Inflammatory macrophage (primary cell): ENCODE measurements at regions not wholly inside any gene's neighbourhood (a gene's known extent, or its start where the extent isn't known, plus 50 kb on each side); places are given as distances from the start of the nearest gene placed in this dataset.

Source experiments
- DNase-seq, 2 donors: peaks; one replicate each; pipeline ENCODE4 v3.0.0-alpha.2; 2020 to 2022

DNA sequence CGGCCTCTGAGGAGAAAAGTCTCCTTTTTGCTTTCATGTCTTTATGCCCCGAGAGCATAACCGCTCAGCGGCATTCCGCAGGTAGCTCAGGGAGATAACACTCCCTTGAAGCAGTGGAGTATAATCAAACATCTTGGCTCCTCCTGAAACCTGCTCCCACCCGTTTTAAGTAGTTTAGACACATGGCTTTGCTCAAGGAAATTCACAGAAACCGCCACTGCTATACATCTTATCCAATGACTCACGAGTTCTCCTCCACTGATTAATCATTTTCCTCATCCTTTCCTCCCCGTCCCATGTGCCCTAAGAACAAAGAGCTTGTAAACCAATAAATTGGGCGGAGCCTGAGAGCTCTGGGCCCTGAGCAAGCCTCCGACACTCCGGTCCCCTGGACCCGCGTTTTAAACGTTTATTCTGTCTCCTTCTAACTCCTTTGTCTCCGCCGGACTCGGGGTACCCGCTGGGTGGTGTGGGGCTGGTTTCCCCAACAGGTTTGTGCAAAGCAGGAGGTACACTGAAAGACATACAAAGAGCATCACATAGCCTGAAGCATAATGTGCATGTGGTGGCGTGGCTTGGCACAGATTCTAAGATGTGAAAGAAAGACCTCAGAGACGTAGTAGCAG is 401.2 kb downstream of the TLL1 start:
- no peak for DNase-seq

DNA sequence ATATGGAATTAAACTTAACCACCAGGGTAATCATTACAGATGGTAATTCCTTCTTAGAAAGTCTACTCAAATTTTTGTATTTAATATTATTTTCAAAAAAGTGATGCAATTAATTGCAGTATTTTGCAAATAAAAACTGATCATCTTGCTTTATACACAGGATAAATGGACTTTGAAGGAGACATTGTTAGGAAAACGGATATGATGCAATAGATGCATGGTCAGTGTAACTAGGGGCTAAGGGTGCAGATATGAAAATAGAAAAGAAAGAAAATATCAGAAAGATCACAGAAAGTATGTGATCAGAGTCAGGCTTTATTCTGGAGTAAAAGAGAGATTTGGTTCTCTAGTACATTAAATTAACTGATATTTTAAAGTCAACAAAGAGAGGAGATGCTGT is 401.7 kb downstream of the TLL1 start:
- no peak for DNase-seq

DNA sequence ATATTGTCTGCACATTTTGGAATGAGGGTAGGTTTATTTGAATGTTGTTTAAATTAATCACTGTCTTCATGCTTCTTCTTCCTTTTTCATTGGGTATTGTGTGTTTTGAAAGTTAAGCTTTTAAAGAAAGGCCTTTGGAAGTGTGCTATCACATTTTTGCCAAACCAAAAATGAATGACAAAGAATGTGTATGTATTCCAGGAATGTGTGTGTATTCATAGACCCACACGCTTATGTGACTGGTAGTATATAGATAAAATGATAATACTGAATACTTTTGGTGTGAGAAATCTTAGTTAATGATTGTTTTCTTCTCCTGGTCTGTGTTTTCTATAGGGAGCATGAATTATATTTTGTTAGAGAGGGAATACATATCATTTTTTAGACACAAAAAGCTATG is 404.4 kb downstream of the TLL1 start:
- DNase-seq: no peak

DNA sequence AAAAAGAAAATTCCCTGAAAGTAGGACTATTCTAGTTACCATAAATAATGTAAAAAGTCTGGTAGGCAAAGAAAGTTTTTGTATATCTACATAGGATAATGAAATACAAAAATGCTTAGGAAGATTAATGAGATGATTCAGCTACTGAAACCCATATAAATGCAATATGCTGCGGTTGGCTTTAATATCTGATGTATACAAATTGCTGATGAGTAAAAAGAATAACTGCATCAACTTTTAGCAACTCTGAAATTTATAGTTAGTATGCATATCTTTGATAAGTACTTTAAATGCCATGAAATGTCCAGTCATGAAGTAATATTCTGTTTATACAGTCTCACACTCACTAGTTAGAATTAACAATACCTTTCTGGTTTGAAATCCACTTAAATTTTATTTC is 404.8 kb downstream of the TLL1 start:
- DNase-seq: no peak

DNA sequence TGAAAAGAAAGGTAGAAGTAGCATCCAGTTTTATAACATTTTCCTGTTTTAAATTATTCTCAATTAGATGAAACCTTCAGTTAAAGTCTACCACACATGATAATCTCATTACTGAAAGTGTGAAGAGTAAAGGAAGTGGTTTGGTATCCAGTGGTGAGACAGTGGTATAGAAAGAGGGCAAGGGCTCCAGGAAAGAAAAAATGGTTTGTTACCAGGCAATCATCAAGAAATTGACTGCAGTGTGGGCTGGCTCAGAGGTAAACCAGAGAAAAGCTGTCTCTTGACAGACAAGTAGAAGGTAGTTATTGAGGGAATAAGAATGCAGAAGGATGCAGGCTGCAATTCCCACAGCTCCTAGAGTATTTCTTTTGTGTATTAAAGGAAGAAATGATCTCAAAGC is 406.2 kb downstream of the TLL1 start:
- DNase-seq: no peak

DNA sequence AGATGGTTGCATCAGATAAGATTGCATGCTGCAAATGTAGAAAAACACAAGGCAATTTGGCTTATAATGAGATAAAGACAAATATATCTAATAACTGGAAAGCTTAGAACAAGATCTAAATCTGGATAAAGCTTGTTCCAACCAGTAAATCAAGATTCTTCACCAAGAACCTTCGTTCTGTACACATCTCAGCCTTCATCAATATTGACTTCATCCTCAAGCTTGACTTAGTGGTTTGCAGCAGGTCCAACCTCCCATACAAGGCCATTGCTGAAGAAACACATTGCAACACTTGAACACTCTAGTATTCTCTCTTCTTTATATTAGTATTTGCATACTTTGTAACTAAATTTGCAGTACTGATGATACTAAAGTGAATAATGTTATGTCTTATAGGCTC is 407.6 kb downstream of the TLL1 start:
- no peak for DNase-seq

DNA sequence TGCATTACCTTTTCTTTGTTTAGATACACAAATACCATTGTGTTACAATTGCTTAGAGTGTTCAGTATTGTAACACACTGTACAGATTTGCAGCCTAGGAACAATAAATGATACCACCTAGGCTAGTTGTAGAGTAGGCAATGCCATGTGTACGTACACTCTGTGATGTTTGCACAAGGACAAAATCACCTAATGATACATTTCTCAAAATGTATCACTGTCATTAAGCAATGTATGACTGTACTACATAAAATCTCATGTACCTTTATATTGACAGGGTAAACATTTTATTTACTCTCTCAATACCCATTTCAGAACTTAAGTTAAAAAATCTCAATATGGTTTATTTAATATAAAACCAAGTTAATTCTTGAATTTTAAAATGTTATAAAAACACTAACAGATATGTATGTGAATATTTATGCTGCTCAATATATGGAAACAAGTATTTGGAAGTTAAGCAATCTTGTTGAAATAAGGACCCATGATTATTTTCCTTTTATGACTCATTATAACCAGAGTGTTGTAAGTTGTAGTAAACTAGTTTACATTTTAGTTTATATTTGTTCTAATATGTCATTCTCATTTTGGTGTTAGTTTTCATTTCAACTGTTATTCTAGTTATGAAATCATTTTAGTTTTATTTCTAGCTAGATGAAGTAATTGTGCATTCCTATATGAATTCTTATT is 409.2 kb downstream of the TLL1 start:
- DNase-seq: no peak

DNA sequence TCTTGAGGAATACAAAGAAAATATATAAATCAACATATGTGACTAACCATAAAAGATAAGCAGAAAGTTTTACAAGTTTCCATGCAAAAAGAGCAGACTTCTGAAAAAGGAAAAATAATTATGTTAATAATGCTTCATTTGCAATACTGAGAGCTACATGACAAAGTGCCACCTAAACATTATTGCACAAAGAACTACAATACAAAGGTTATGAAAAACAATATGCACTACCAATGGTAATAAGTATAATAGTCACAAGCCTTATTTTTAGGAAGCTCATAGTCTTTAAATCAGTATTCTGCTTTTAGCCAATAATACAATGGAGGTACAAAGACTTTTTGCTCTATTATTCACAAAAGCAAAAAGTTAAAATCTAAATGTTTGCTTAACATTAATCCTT is 411.2 kb downstream of the TLL1 start:
- no peak for DNase-seq

DNA sequence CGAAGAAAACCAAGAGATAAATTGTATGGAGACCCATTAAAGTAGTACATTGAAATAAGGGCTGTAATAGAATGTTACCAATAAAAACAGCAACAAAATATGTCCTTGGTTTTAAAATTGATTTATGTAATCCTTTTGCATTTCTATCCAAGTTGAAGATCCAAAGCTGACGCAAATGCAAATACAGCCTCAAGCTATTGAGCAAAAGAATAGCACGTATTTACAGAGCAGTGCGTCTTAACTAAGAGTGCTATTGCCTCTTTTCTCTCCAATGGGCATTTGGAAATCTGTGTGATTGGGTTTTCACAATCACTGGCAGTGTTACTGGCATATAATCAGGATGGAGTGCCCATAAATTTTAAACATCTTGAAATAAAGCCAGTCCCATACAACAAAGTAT is 417.4 kb downstream of the TLL1 start:
- no peak for DNase-seq

DNA sequence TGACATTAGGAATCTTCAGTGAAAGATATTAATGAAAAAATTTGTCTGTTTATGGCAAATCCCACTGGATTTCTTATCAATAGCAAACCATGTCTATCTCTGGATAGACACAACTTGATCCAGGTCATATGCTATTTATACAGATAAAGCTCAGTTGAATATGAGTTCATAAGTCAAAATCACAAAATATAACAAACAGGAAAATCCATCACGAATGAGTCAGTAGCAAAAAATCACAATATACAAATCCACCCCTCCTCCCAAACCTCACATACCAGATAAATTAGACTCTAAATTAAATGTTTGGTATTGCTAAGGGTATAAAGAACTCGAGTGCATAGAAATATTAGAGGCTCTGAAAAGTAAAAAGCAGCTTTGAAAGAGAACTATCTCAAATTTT is 420.5 kb downstream of the TLL1 start:
- DNase-seq: no peak

DNA sequence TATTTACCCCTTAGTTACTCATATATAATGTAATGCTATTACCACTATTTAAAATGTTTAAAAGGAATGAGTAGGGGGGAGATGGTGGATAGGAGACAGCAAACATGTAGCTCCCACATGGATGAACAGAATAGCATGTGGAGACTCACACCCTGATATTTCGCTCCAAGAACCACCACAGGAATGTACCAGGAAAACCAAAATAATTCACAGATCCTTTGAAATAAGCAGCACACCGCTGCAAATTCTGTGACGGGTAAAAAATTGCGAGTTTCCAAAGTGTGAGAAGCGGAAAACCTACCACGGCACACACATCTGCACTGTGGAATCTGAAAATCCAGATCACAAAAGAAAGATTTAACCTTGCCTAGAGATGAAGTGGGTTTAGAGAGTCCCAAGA is 428.2 kb downstream of the TLL1 start:
- DNase-seq: no peak

DNA sequence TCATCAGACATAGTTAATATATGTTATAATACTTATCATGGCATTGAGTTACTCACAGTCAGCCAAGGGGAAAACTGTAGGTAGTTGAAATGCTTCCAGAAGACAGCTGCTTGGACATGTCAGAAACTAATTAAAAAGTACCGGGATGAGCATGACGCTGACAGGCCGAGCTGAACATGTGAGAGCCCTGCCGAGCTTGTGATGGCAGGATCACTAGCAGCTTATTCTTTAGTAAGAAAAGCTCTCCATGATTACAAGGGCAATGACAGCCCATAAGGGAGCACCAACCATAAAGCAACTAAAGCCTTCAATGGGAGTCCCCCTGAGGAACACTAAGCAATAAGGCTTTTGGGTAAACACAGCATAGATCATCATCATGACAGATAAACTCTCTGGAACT is 435.6 kb downstream of the TLL1 start:
- no peak for DNase-seq

DNA sequence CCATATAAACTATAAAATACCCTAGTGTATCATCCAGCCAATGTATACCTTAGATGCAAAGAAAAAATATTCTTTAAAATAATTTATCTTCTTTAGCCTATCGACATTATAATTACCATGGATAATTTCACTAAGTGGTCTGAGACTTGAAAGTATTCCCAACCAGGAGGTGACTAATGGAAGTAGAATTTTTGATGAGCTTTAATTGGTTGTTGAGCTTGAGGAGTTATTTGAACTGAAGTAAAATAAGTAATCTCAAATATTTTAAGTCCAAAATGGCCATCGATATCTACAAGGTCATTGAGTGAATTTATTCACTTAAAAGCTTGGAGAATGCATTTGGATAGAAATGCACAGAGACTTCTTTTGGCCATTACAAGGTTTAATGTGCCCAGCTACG is 436.2 kb downstream of the TLL1 start:
- DNase-seq: no peak

DNA sequence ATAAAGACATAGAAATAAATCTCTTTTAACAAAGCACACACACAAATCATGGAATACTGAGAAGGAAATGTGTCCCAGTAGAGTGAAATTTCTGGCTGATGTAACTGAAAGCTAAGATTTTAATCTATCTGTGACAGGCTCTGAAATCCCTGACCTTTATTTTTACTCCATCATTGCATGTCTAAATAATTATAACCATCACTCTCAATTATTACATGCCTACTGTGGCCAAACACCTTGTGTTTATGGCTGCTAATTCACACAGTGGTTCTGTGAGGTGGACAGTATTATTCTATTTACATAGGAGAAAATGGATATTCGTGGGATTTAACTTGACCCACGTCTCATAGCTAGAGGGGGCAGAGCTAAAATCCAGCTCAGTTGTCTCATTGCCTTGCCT is 438.1 kb downstream of the TLL1 start:
- no peak for DNase-seq

DNA sequence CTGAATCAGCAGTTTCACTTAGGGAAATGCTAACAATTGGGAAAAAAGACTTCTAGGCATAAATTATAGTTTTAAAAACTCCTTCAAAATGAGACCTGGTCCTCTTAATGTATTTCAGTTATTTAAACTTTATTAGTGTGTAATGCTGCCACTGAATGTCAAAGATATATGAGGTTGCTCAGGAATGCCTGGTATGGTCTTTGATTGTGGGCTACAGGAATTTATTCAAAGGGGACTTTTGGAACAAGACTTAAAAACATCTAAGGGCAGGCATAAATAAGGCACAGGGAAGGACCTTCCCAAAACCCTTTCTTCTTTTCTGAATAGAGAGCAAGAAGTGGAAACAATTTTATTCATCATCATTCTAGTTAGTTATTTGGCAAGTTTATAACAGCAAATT is 439.1 kb downstream of the TLL1 start:
- no peak for DNase-seq

DNA sequence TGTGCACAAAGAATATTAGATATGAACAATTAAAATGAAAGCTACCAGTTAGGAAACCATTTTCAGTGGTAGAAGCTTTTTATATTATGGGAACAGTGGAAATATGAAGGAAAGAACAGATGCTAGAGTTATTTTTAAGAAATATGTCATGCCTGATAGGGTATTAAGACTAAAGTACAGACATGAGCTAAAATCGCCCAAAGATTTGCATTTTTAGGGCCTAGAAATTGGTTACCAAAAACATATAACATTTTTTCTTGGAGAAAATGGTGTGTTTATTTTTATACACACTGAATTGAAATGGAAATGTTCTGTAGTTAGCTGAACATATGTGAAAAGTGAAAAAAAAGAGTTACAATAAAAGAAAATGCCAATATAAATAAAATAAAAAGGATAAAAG is 441.9 kb downstream of the TLL1 start:
- no peak for DNase-seq

DNA sequence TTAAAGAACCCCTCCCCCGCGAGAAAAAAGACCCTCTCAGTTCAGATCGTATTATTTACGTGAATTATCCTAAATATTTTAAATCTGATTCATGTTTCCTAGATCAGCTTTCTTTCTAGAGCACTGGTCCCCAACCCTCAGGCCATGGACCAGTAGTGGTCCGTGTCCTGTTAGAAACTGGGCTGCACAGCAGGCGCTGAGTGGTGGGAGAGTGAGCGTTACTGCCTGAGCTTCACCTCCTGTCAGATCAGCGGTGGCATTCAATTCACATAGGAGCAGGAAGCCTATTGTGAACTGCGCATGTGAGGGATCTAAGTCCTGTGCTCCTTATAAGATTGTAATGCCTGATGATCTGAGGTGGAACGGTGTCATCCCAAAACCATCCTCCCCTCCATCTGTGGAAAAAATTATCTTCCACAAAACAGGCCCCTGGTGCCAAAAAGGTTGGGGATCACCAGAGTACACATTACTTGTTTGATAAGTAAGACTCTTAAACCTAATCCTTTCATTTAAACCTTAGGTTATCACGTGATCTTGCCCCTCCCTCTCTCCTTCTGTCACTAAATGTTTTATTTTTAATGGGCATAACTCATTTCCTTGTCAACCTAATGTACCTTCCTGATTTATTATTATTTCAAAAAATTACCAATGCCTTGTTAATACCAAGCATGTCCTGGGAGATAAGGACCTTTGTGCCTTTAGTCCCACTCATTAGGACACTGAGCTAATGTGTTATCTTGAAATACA is 442.9 kb downstream of the TLL1 start:
- no peak for DNase-seq

DNA sequence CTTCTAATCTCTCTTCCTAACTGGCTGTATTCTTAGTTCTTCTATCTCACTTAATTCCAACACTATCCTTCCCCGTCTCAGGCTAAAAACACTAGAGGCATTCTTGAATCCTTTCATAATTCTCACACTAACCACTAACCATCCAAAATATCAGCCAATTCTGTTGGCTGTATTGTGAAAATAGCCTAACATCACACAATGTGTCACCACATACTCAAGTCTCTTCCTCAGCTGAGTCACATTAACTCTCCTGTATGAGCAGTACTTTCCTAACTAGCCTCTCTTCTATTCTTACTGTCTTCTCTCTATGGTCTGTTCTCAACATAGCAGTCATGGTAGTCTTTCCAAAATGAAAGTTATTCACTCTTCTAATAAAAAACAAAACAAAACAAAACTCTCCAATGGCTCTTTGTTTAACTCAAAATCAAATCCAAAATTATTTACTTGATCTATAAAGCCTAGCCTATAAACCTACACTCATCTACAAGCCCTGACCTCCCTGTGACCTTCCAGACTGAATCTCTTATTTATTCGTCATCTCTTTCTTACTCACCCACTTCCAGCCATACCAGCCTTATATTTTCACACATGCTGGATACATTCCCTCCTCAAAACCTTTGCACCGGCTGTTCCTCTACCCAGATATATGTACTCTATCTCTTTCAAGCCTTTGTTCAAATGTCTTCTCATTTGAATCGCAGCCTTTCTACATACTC is 445.9 kb downstream of the TLL1 start:
- DNase-seq: no peak

DNA sequence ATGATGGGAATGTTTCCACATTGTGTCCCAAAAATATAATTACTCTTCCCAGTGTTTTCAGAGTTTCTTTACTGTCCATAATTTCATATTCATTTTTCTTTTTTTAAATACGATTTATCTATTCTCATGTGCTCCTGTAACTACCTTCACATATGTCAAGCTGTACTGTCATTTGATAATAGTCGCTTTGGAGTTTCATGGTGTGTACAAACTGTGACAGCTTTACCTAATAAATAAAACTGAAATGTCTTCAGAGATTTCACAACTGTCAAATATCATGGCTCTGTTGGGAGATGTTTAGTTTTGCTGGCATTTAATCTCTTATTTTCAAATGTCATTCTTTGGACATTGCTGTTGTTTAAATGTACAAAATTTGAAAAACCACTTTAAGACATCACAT is 450.2 kb downstream of the TLL1 start:
- no peak for DNase-seq

DNA sequence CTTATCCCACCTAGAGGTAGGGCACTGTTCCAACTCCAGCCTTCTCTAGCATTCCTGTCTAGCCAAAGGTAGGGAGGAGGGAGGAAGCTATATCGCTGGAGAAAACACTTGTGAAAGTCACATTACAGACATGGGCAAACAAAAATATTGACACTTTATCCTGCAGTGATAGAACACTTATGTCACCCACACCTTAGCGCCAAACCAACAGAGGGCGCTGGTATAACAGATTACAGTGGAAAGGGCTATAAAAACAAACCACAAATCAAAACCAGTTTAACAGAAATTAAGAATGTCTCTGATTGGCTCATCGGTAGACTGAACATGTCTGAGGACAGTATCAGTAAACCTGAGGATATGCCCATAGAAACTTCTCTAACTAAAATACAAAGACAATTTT is 451.3 kb downstream of the TLL1 start:
- peak in 1 of 2 donors; percentile 1 for DNase-seq

DNA sequence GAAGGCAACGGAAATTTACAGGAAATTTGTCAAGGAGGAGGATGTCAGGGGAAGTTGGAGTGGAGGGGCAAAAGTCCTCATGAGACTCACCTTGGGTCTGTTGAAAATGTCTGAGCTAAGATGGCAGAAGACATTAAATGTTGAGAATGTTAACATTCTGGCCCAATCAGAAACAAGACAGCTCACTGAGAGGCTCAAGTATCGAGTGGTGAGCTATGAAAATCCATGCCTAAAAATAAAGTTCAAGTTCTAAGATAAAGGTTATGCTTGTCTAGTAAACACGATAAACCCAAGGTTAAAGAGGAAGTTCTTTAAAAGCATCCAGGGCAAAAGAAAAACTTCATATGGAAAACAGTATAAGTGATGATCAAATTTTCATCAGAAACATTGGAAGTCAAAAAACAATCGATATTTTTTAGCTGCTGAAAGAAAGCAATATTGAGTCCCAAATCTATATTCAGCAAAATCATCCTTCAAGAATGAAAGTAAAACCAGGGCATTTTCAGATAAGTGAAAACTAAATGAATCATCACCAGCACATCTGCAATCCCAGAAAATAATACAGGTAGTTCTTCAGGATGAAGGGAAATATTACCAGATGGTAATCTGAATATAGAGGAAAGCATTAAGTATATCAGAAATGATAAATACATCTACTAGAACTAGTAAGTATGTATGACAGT is 462.4 kb downstream of the TLL1 start:
- no peak for DNase-seq

DNA sequence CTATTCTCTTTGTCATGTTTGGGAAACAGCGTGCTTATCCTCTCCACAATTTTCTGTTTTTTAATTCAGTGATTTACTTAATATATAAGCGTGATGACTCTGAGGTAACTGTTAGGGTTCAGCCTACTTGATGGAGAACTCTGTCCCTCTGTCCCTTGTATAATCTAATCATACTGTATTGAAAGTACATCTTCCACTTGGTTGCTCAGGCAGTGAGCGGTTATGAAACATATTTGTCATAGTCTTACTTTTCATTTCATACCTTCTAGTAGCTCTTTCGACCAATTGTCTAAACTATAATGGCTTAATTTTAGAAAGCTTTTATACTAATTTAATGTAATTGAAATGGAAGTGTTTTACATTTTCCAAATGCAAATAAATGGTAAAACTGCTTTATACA is 469.0 kb downstream of the TLL1 start:
- no peak for DNase-seq

DNA sequence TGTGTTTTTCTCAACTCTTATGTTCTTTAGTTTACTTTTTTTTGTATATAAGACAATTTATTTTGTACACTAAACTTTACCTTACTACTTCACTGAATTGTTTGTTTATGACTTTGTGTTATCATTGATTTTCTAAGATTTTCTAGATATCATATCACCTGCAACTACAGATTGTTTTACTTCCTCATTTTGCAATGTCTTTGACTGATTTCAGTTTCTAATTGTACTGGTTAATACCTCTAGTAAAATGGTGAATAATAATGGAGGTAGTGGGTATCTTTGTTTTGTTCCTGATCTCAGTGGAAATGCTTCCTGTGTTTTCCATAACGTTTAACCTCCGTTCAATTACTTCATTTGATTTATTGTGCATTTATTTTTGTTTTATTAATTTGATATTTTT is 490.2 kb downstream of the TLL1 start:
- no peak for DNase-seq
